IPS-18c (cell line): ENCODE measurements at regions not wholly inside any gene's neighbourhood (a gene's known extent, or its start where the extent isn't known, plus 50 kb on each side); places are given as distances from the start of the nearest gene placed in this dataset.

Source experiments
- H3K4me3 ChIP-seq: 2 replicates; pipeline ENCODE4 v1.7.0; 2013; ENCODE audit warnings: low read depth, mild to moderate bottlenecking, low read length, moderate library complexity; ENCODE audit not compliant: insufficient read depth
- H3K9me3 ChIP-seq: one replicate; pipeline ENCODE4 v1.6.1; 2013; ENCODE audit warnings: mild to moderate bottlenecking, low read length, moderate library complexity; ENCODE audit not compliant: control insufficient read depth, insufficient read depth

DNA sequence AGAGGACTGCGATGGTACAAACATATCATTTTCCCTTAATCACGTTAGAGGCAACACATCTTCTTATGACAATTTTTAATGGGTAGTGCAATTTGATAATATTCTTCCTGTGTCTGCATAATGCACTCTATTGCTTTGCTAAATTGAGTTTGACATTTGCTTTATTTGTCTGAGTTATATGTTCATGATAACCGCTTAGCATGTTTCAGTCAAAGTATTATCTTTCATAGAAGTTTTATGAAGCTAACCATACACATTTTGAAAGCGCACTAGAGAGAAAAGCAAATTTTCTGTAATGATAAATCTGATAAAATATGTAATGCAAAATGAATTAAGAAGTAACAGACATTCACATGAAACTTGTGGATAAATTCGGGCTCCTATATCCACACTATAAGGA lies 1276.9 kb downstream of the ZPLD1 start:
- no peak overlapping the region for H3K4me3 ChIP-seq

DNA sequence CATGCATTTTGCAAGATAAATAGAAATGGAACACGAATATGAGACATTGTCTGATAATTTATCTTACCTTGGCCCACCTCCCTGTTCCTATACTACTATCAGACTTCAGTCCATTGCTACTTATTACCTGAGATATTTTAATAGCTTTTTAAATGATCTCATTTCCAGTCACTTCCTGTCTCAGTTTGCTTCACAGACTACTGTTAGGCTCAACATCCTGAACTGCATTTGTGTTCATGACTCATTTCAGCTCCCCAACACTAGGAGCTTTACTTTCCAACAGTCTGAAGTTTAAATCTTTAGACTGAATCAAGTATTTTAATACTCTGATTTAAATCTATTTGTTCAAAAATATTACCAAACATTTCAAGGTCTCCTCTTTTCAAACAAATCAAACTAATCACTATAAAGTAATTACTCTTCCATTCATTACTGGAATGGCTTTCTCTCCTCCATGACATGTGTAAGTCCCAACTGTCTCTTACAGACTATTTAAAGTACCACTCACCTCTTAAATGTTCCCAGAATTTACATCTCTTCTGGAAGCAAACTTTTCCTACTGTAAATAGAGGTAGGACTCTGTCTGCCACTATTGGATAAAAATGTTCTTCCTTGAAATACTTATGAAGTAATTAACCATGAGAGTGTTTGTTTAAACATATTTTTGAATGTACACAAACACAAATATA lies 1277.6 kb downstream of the ZPLD1 start:
- Histone ChIP-seq H3K4me3 (no peak overlapping the region), H3K9me3 (no peaks in the 10 kb centered on the region)

More for the DNA sequence above, 1276.9 kb downstream of the ZPLD1 start:
- H3K9me3 ChIP-seq, result no peaks in the 10 kb centered on the region

DNA sequence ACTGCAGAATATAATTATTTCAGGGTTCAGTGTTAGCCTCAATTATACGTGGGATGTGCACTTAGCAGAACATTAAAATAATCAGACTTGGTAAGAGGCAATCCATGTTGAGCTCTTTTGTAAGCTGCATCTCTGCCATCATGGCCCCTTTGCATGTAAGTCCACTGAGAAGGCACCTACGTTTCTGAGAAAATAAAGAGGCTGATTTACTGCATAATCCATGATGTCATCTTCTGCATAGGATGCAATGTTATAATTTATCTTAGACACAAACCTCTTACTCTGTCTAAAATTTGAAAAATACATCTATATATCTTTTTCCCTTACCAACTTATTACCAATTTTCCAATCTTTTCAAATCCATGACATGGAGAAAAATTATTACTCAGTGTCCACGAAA lies 1294.7 kb downstream of the ZPLD1 start:
- H3K4me3 ChIP-seq, result no peak overlapping the region
- H3K9me3 ChIP-seq, result no peaks in the 10 kb centered on the region

- no peak overlapping the region for H3K4me3 ChIP-seq
- H3K9me3 ChIP-seq, result no peaks in the 10 kb centered on the region
These were observed 1295.9 kb downstream of the ZPLD1 start for GRCh38 chr3:103730744-103731143.

DNA sequence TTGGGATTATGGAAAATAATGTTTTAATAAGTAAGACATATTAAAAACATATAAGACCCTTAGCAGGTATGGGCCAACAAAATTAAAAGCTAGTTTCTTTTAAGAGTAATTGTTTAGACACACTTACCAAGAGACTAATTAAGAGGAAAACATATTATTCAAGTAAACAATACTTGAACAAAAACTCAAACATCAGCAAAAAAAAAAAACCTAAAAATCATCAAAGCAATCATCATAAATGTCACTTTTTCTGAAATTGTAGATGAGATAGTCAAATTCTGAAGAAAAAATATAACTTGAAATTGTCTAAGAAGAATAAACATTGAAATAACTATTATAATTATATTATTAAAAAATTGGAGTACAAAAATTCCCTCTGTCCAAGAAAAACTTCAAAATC lies 1318.2 kb downstream of the ZPLD1 start:
- Histone ChIP-seq H3K9me3 (no peaks in the 10 kb centered on the region), H3K4me3 (no peak overlapping the region)

GRCh38 chr3:103767635-103768034 lies 1332.8 kb downstream of the ZPLD1 start:
- no peaks in the 10 kb centered on the region for H3K9me3 ChIP-seq
- H3K4me3 ChIP-seq, result no peak overlapping the region

- H3K9me3 ChIP-seq, result no peaks in the 10 kb centered on the region
- no peak overlapping the region for H3K4me3 ChIP-seq
These were observed 1350.2 kb downstream of the ZPLD1 start for GRCh38 chr3:103785017-103785416.

GRCh38 chr3:103785537-103785936 lies 1350.7 kb downstream of the ZPLD1 start:
- H3K4me3 ChIP-seq, result no peak overlapping the region
- no peaks in the 10 kb centered on the region for H3K9me3 ChIP-seq

DNA sequence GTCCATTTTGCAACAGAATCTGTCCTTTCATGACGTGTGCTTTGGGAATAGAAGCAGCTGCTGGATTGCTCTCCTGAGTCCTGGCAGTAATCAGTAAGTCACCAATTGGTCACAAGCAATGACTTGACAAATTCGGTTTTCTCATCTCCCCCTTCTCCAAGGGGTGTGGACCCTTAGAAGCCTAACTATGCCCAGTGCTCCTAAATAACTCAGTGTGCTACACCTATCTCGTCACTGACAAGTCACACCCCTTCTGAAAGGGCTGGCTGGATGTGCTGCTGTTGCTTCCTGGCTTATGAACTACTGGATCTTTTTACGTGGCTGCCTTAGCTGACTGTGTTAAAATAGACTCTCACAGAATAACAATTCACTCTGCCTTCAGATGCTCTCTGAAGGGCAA lies 1351.5 kb downstream of the ZPLD1 start:
- Histone ChIP-seq H3K9me3 (no peaks in the 10 kb centered on the region), H3K4me3 (no peak overlapping the region)

- Histone ChIP-seq H3K4me3 (no peak overlapping the region), H3K9me3 (no peaks in the 10 kb centered on the region)
These were observed 1352.5 kb downstream of the ZPLD1 start for GRCh38 chr3:103787164-103787871.

DNA sequence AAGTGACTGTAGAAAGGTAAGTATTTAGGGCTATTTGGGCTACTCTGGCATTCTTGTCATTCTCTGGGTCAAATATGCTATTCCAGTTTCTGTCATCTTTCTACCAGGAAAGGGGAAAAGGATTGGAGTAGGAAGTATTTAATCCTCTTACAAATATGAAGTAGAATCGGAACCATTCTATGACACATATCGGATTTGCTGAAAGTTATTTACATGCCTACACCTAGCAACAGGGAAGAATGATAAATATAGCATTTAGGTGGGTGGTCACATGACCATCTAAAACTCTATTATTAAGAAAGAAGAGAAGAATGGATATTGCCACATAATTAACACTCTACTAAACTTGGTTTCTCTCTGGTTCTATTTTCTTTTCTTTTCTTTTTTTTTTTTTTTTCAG lies 1353.1 kb downstream of the ZPLD1 start:
- H3K9me3 ChIP-seq, result no peaks in the 10 kb centered on the region
- no peak overlapping the region for H3K4me3 ChIP-seq

- Histone ChIP-seq H3K9me3 (no peaks in the 10 kb centered on the region), H3K4me3 (no peak overlapping the region)
These were observed 1357.1 kb downstream of the ZPLD1 start for GRCh38 chr3:103791786-103792515.

DNA sequence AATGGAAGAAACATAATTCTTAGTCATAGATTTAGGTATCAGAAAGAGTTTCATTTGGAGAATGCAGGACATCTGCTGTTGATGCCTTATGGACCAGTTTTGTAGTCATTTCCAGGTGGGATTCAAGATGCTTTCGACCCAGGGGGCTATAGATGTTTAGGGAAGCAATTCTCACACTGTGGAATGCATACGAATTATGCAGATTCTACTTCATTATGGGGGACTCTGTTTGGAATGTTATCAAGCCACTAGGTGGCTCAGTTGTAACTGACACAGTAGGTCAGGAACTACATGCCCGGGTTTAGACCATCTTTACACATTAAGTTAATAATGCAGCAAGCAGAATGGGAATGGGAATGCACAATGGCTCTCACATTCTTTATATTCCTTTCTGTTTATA lies 1359.8 kb downstream of the ZPLD1 start:
- Histone ChIP-seq H3K4me3 (no peak overlapping the region), H3K9me3 (no peaks in the 10 kb centered on the region)

DNA sequence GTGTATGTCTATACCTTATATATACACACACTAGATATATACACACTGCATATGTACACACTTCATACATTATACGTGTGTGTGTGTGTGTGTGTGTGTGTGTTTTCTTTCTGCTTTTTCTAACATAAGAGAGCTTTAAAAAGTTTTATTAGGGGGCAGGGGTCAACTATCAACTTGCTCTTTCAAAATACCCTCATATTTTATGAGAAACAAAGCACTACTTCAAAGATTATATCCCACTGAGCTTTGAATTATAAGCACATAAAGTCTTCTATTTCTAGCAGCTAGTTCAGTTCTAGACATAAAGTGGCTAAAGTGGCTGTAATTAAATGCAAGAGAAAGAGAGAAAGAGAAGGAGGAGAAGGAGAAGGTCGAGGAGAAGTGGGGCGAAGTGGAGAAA lies 1361.3 kb downstream of the ZPLD1 start:
- Histone ChIP-seq H3K4me3 (no peak overlapping the region), H3K9me3 (no peaks in the 10 kb centered on the region)

- Histone ChIP-seq H3K4me3 (no peak overlapping the region), H3K9me3 (peaks cover 2% of the 10 kb centered on the region)
These were observed 1369.0 kb downstream of the ZPLD1 start for GRCh38 chr3:103803787-103804186.

GRCh38 chr3:103810167-103810566 lies 1375.4 kb downstream of the ZPLD1 start:
- Histone ChIP-seq H3K4me3 (no peak overlapping the region), H3K9me3 (peaks cover 2% of the 10 kb centered on the region)

DNA sequence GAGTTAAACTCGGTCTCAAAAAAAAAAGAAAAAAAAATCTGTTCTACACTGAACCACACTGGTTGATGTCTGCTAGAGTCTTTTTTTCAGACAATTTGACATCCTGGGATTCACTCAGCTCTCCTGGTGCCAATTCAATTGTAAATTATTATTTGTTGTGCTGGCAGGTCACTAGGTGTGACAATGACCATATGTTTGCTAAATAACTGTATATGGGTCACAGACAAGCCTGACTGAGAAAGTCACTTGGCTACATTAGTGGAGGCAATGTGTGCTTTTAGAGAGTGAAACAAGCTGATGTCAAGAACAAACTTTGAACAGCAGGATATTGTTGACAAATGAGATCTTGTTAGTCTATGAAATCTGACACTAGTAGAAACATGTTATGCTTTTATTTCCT lies 1379.1 kb downstream of the ZPLD1 start:
- Histone ChIP-seq H3K4me3 (no peak overlapping the region), H3K9me3 (no peaks in the 10 kb centered on the region)

GRCh38 chr3:103818398-103818797 lies 1383.6 kb downstream of the ZPLD1 start:
- no peak overlapping the region for H3K4me3 ChIP-seq
- H3K9me3 ChIP-seq, result no peaks in the 10 kb centered on the region
